CD1c-positive myeloid dendritic cell (primary cell): ENCODE measurements at regions not wholly inside any gene's neighbourhood (a gene's known extent, or its start where the extent isn't known, plus 50 kb on each side); places are given as distances from the start of the nearest gene placed in this dataset.
"Not testable (repeated sequence)": the region's sequence is repeated elsewhere in the genome, so short reads cannot be mapped to it uniquely, and the experiment has no call there.

Source experiments
- DNase-seq: peaks from one replicate; pipeline ENCODE4 v3.0.0-alpha.2; 2016; ENCODE audit errors: extremely low spot score

- DNase-seq: no peak
These were observed 86.6 kb downstream of the C5orf15 start for GRCh38 chr5:133881576-133882388.

GRCh38 chr5:133878236-133878555 is 90.2 kb downstream of the C5orf15 start:
- no peak for DNase-seq

DNA sequence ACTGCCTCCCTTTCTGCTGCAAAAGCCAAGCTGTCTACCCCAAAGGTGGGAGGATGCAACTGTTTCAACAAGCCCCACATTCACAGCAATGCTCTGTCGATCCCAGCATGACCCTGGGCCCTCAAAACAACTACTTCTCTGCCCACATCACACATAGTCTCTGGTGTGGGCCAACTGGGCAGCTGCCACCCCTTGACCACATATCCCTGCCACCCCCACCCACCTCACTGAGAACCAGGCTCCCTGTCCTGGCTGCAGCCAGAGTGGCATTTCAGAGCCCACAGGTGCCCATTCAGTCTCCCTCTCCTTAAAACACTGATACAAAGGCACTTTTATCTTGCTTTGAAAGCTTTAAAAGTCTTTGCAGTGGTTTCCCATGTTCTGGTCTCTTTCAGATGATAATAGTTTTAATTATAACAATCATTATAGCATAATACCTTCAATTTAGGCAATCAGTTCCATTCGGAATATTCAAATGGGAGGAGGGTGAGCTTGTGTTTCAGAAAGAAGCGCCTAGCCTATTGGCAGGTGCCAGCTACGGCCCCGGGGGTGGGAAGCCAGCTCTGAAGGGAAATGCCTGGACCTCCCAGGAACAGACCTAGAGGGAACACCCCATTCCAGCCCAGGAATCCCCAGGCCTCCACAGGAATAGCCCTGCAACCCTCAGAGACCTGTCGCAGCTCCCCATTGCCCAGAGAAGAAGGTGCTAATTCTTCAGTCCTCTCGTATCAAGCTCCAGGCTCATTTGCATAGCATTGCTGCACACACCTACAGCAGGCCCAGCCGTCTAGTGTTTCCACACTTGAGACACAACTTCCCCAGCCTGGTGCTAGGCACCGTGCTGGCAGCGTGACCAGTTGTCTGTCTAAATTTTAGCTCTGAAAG is 90.8 kb downstream of the C5orf15 start:
- DNase-seq: no peak

- no peak for DNase-seq
These were observed 92.2 kb downstream of the C5orf15 start for GRCh38 chr5:133876266-133876665.

DNA sequence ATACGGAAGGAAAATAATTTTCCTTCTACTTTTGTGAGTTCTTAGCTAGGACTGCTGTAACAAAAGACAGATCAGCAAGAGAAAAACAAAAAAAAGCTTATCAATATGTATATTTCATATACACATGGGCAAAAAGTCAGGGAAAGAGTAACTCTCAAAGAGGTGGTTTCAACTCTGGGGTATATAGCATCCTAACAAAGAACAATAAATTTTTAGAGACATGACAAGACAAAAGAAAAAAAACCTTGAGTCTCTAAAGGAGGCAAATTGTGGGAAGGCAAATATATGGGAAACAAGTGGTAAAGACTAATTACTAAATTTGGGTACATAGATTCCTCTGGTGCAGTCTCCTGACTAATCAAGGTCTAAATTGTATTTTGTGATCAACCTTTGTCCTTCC is 93.2 kb downstream of the C5orf15 start:
- DNase-seq: no peak

GRCh38 chr5:133873449-133873848 is 95.0 kb downstream of the C5orf15 start:
- DNase-seq: no peak

GRCh38 chr5:133870661-133871060 is 97.8 kb downstream of the C5orf15 start:
- no peak for DNase-seq

DNA sequence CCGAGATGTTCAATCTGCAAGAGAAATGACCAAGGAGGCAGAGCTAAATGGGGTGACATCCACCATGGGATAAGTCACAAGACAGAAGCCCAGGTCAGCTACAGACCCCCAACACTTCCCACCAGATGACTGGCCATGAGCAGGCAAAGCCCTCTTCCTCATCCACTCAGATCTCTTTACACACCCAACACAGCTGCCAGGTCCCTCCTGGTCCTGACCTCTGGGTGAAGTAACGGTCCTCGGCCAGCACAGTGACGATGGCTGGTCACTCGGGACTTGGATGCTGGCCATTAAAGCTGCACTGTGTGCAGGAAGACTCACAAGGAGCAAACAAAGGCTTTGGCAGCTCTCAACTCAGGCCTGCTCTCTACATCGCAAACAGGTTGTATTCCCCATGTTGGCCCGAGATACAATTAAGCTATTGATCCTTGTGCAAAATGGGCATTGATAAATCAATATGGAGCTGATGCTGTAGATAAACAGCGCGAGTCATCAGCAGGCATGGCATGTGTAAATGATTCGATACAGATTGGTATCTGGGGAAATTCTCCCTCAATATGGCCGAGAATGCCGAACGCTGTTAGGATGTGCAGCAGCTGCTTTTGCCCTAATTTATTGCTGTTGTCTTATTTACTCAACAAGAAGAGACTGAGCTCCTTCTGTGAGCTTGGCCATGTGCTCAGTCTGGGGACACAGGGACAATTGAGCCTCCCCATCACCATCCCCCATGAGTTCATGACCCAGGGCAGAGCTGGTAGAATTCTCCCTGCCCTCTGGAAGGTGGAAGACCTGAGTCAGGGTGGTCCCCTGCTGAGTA is 98.7 kb downstream of the C5orf15 start:
- DNase-seq: no peak

DNA sequence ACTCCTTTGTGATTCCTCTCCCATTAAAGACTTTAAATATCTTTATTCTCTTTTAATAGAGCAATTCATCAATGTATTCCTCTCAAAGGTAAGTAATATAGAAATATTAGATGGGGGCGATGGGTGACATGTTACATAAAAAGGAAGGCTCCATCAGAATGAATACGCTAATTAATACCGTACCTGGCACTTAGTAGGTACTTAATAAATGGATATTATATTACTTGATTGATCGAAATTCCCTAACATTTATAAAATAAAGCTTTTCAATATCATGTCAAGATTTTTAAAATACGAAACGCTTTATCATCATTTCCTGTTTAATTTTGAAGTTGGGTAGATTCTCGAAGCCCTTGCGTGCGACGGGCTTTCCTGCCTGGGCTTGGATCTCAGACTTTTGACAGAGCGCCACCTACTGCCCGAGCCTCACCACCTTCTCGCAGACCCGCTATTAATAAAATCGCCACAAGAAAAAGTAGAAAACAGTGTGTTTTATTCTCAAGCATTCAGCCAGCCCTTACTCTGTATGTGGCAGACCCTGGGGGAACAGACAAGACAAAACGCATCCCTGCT is 99.4 kb downstream of the C5orf15 start:
- DNase-seq: peak; percentile 70

GRCh38 chr5:133867851-133868545 is 100.4 kb downstream of the C5orf15 start:
- no peak for DNase-seq

DNA sequence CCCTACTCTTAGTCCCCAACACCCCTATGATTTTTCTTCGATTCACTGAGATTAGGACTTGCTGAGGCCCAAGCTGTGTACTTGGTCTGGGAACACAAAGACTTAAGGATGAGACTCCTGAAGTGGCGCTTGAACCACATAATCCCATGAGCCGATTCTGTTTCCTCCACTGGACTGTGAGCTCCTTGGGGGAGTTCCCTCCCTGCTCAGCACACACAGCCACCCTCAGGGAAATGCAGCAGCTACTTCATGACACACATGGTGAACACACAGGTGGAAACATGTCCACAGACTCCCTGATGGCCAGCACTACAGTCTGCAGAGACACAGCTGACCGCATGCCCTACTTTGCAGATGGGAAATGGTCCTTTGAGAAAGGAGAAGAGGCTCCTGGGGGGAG is 101.1 kb downstream of the C5orf15 start:
- DNase-seq: no peak

DNA sequence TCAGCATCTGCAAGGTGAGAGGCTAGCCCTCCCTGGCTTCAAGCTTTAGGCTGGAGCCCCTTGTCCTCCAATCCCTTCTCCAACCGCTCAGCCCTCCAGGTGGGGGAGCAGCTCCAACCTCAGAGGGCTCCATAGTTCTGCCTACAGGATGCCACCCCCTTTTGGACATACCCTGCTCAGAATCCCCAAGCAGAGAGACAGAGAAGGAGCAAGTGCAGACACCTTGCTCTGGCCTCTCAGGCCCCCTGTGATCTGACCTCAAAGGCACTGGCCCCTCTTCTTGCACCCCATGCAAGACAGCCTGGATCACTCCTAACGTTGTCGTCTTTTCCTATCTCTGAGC is 101.6 kb downstream of the C5orf15 start:
- no peak for DNase-seq

GRCh38 chr5:133866160-133866902 is 102.1 kb downstream of the C5orf15 start:
- no peak for DNase-seq

- no peak for DNase-seq
These were observed 103.3 kb downstream of the C5orf15 start for GRCh38 chr5:133865113-133865512.

DNA sequence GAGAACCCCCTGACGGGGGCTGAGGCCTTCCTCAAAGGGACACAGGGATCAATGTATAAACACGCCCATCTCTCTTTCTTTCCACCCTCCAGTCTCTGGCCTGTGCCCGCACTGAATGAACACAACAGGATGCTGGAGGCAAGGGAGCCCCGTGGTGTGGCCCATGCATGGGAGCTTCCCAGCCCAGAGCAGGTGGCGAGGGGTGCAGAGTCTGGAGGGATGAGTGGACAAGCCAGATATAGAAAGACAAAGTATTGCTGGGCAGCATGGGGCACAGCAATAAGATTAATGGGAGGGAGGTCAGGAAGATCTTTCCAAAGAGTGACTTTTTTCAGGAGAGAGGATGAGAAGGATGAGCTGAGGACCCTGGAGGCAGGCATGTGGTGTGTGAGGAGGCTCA is 103.7 kb downstream of the C5orf15 start:
- no peak for DNase-seq

DNA sequence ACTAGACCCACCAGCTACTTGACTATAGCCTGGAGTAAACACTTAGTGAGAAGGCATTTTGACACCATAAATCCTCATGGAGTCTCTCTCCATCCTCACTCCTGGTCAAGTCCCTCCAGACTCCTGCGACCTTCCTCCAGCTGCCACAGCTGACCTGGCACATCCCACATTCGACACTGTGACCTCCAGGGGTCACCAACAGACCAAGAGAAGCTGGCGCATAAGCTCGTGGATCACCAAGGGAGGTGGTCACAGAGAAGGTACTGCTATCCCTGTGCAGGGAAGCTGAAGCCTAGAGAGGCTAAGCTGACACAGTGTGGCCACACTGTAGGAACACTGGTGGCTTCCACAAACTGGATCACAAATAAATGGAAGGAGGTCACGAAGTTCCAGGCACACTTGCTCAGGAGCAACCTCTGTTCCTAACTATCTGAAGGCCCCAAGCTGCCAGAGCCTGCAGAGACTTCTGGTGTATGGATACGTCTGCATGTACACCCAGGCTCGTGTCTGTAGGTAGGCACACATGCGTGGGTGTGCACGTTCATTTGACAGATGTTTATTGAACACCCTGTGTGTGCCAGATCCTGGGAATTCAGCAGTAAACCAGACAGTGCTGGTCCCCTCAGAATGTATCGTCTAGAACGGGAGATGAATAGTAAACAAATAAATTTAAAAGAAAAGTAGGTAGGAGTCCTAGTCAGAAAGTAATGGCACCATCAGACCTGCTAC is 104.4 kb downstream of the C5orf15 start:
- DNase-seq: no peak

- no peak for DNase-seq
These were observed 107.2 kb downstream of the C5orf15 start for GRCh38 chr5:133861161-133861737.

GRCh38 chr5:133859073-133859472 is 109.4 kb downstream of the C5orf15 start:
- no peak for DNase-seq

- DNase-seq: not testable (repeated sequence)
These were observed 110.7 kb downstream of the C5orf15 start for GRCh38 chr5:133857595-133858313.
